ENCODE measurements at regions not wholly inside any gene's neighbourhood (a gene's known extent, or its start where the extent isn't known, plus 50 kb on each side); places are given as distances from the start of the nearest gene placed in this dataset.

GRCh38 chr4:62930884-62931283, 1478.4 kb downstream of the TECRL start:
- Histone ChIP-seq H3K4me2 (ENCODE audit: low read length) (no peak overlapping the region), H3K14ac (ENCODE audit: low read length) (no peak overlapping the region), H3K9ac (ENCODE audit: low read length) (no peak overlapping the region), H2AK5ac (ENCODE audit: low read length) (no peak overlapping the region), H3K79me1 (ENCODE audit: low read length) (no peaks in the 10 kb centered on the region), H4K8ac (ENCODE audit: low read depth, low read length) (no peak overlapping the region), H3K27me3 (ENCODE audit: insufficient read depth, low read length) (no peaks in the 10 kb centered on the region), H2BK5ac (ENCODE audit: low read depth, low read length, poor library complexity) (no peak overlapping the region), H2BK12ac (ENCODE audit: low read length) (no peak overlapping the region), H3K27ac (ENCODE audit: low read depth, low read length) (no peak overlapping the region), H3K23ac (ENCODE audit: low read length) (no peak overlapping the region), H3K9me3 (ENCODE audit: insufficient read depth, low read depth, low read length) (no peaks in the 10 kb centered on the region), H2BK120ac (ENCODE audit: insufficient read depth, low read length, poor library complexity) (no peak overlapping the region), H3K4me1 (ENCODE audit: control insufficient read depth in 1 of 2, insufficient read depth in 2 of 2, low read length in 2 of 2) (no peaks in the 10 kb centered on the region), H3K18ac (ENCODE audit: low read length) (no peak overlapping the region), H3K79me2 (ENCODE audit: control insufficient read depth, insufficient read depth, low read length, poor library complexity) (no peaks in the 10 kb centered on the region), H3K36me3 (ENCODE audit: control insufficient read depth in 1 of 2, insufficient read depth in 2 of 2, low read length in 2 of 2) (no peaks in the 10 kb centered on the region), H4K12ac (ENCODE audit: low read depth, low read length) (no peak overlapping the region), H2AFZ (ENCODE audit: insufficient read depth, low read length, poor library complexity) (no peak overlapping the region), H4K91ac (ENCODE audit: low read depth, low read length) (no peak overlapping the region), H3K4ac (ENCODE audit: low read depth, low read length) (no peak overlapping the region), H3K4me3 (ENCODE audit: low read depth, low read length) (no peak overlapping the region)
- DNase-seq: peak in 1 of 2 donors; percentile 21
- WGBS (ENCODE audit: extremely low coverage, insufficient coverage, insufficient read length): no CpG with 5 or more reads among the region's 1 CpG

- Histone ChIP-seq H4K12ac (ENCODE audit: low read depth, low read length) (no peak overlapping the region), H3K4ac (ENCODE audit: low read depth, low read length) (no peak overlapping the region), H3K9me3 (ENCODE audit: insufficient read depth, low read depth, low read length) (no peaks in the 10 kb centered on the region), H3K14ac (ENCODE audit: low read length) (no peak overlapping the region), H3K9ac (ENCODE audit: low read length) (no peak overlapping the region), H3K18ac (ENCODE audit: low read length) (no peak overlapping the region), H4K91ac (ENCODE audit: low read depth, low read length) (no peak overlapping the region), H3K23ac (ENCODE audit: low read length) (no peak overlapping the region), H3K27me3 (ENCODE audit: insufficient read depth, low read length) (no peaks in the 10 kb centered on the region), H3K27ac (ENCODE audit: low read depth, low read length) (no peak overlapping the region), H2BK120ac (ENCODE audit: insufficient read depth, low read length, poor library complexity) (no peak overlapping the region), H3K36me3 (ENCODE audit: control insufficient read depth in 1 of 2, insufficient read depth in 2 of 2, low read length in 2 of 2) (no peaks in the 10 kb centered on the region), H3K4me2 (ENCODE audit: low read length) (no peak overlapping the region), H3K4me3 (ENCODE audit: low read depth, low read length) (no peak overlapping the region), H3K79me1 (ENCODE audit: low read length) (no peaks in the 10 kb centered on the region), H3K79me2 (ENCODE audit: control insufficient read depth, insufficient read depth, low read length, poor library complexity) (no peaks in the 10 kb centered on the region), H2AK5ac (ENCODE audit: low read length) (no peak overlapping the region), H3K4me1 (ENCODE audit: control insufficient read depth in 1 of 2, insufficient read depth in 2 of 2, low read length in 2 of 2) (no peaks in the 10 kb centered on the region), H2AFZ (ENCODE audit: insufficient read depth, low read length, poor library complexity) (no peak overlapping the region), H2BK5ac (ENCODE audit: low read depth, low read length, poor library complexity) (no peak overlapping the region), H2BK12ac (ENCODE audit: low read length) (no peak overlapping the region), H4K8ac (ENCODE audit: low read depth, low read length) (no peak overlapping the region)
- WGBS (ENCODE audit: extremely low coverage, insufficient coverage, insufficient read length): no CpG with 5 or more reads among the region's 3 CpGs
- DNase-seq: no peak
These were observed 1480.8 kb downstream of the TECRL start for GRCh38 chr4:62928483-62928882.

GRCh38 chr4:62927574-62927973, 1481.7 kb downstream of the TECRL start:
- Histone ChIP-seq H2AK5ac (ENCODE audit: low read length) (no peak overlapping the region), H3K4me1 (ENCODE audit: control insufficient read depth in 1 of 2, insufficient read depth in 2 of 2, low read length in 2 of 2) (no peaks in the 10 kb centered on the region), H3K9me3 (ENCODE audit: insufficient read depth, low read depth, low read length) (no peaks in the 10 kb centered on the region), H2BK12ac (ENCODE audit: low read length) (no peak overlapping the region), H3K23ac (ENCODE audit: low read length) (no peak overlapping the region), H3K9ac (ENCODE audit: low read length) (no peak overlapping the region), H3K4ac (ENCODE audit: low read depth, low read length) (no peak overlapping the region), H3K36me3 (ENCODE audit: control insufficient read depth in 1 of 2, insufficient read depth in 2 of 2, low read length in 2 of 2) (no peaks in the 10 kb centered on the region), H3K79me2 (ENCODE audit: control insufficient read depth, insufficient read depth, low read length, poor library complexity) (no peaks in the 10 kb centered on the region), H2AFZ (ENCODE audit: insufficient read depth, low read length, poor library complexity) (no peak overlapping the region), H4K8ac (ENCODE audit: low read depth, low read length) (no peak overlapping the region), H3K4me3 (ENCODE audit: low read depth, low read length) (no peak overlapping the region), H3K14ac (ENCODE audit: low read length) (no peak overlapping the region), H3K18ac (ENCODE audit: low read length) (no peak overlapping the region), H3K4me2 (ENCODE audit: low read length) (no peak overlapping the region), H2BK120ac (ENCODE audit: insufficient read depth, low read length, poor library complexity) (no peak overlapping the region), H4K12ac (ENCODE audit: low read depth, low read length) (no peak overlapping the region), H3K79me1 (ENCODE audit: low read length) (no peaks in the 10 kb centered on the region), H4K91ac (ENCODE audit: low read depth, low read length) (no peak overlapping the region), H2BK5ac (ENCODE audit: low read depth, low read length, poor library complexity) (no peak overlapping the region), H3K27me3 (ENCODE audit: insufficient read depth, low read length) (no peaks in the 10 kb centered on the region), H3K27ac (ENCODE audit: low read depth, low read length) (no peak overlapping the region)
- WGBS (ENCODE audit: extremely low coverage, insufficient coverage, insufficient read length): no CpG with 5 or more reads among the region's 3 CpGs
- no peak for DNase-seq

DNA sequence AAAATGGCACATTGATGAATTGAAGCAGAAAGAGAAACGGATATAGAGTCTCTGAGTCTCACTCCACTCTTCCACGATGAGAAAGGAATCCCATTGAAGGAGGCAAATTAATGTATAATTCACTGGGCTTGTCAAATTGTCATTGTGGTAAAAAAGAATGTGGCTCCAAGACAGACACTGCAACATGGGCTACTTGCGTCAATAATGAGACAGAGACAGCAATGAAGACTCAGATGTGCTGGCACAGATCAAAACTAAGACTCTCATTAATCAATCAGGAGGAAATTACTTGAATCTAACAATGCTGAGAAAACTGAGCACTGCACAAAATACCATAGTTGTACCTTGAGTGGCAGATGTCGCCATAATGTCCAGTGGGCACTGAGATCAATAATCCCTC, 1485.5 kb downstream of the TECRL start:
- no peak overlapping the region for H3K14ac ChIP-seq (ENCODE audit: low read length)

More for the DNA sequence above, 1485.5 kb downstream of the TECRL start:
- no peak overlapping the region for H3K4me3 ChIP-seq (ENCODE audit: low read depth, low read length)
- no peaks in the 10 kb centered on the region for H3K27me3 ChIP-seq (ENCODE audit: insufficient read depth, low read length)
- H2AK5ac ChIP-seq (ENCODE audit: low read length): no peak overlapping the region
- no peak overlapping the region for H4K8ac ChIP-seq (ENCODE audit: low read depth, low read length)
- WGBS (ENCODE audit: extremely low coverage, insufficient coverage, insufficient read length): no CpG with 5 or more reads among the region's 4 CpGs
- no peaks in the 10 kb centered on the region for H3K79me2 ChIP-seq (ENCODE audit: control insufficient read depth, insufficient read depth, low read length, poor library complexity)
- H2BK5ac ChIP-seq (ENCODE audit: low read depth, low read length, poor library complexity): no peak overlapping the region
- no peak overlapping the region for H3K9ac ChIP-seq (ENCODE audit: low read length)
- H2BK120ac ChIP-seq (ENCODE audit: insufficient read depth, low read length, poor library complexity): no peak overlapping the region
- H3K23ac ChIP-seq (ENCODE audit: low read length): no peak overlapping the region
- no peaks in the 10 kb centered on the region for H3K36me3 ChIP-seq (ENCODE audit: control insufficient read depth in 1 of 2, insufficient read depth in 2 of 2, low read length in 2 of 2)
- no peak overlapping the region for H3K4ac ChIP-seq (ENCODE audit: low read depth, low read length)
- H2BK12ac ChIP-seq (ENCODE audit: low read length): no peak overlapping the region
- no peaks in the 10 kb centered on the region for H3K79me1 ChIP-seq (ENCODE audit: low read length)
- DNase-seq: no peak
- no peak overlapping the region for H3K27ac ChIP-seq (ENCODE audit: low read depth, low read length)
- H3K18ac ChIP-seq (ENCODE audit: low read length): no peak overlapping the region
- H3K4me2 ChIP-seq (ENCODE audit: low read length): no peak overlapping the region
- H3K4me1 ChIP-seq (ENCODE audit: control insufficient read depth in 1 of 2, insufficient read depth in 2 of 2, low read length in 2 of 2): no peaks in the 10 kb centered on the region
- no peak overlapping the region for H4K91ac ChIP-seq (ENCODE audit: low read depth, low read length)
- no peaks in the 10 kb centered on the region for H3K9me3 ChIP-seq (ENCODE audit: insufficient read depth, low read depth, low read length)
- H2AFZ ChIP-seq (ENCODE audit: insufficient read depth, low read length, poor library complexity): no peak overlapping the region
- H4K12ac ChIP-seq (ENCODE audit: low read depth, low read length): no peak overlapping the region

Measured in trophoblast cell (in vitro differentiated cells and primary cell).